H1 (cell line): ENCODE measurements at regions not wholly inside any gene's neighbourhood (a gene's known extent, or its start where the extent isn't known, plus 50 kb on each side); places are given as distances from the start of the nearest gene placed in this dataset.
A peak's percentile ranks its signal among the peaks of the same experiment; 100 is the strongest.

ENCODE experiments used
- CTCF ChIA-PET: fragments of 300-600 bp; sonication (Branson Sonifier 250); formaldehyde crosslinking; loops from one replicate; lab custom pipeline; 2021; ENCODE audit not compliant: partially characterized antibody; lab: Charles Lee
- POLR2A ChIA-PET: fragments of 300-600 bp; sonication (Branson Sonifier 250); formaldehyde crosslinking; loops from one replicate; lab custom pipeline; 2021; ENCODE audit warnings: inconsistent platforms; ENCODE audit not compliant: partially characterized antibody; lab: Charles Lee
- DNase-seq, 2 experiments: peaks; one replicate each; pipeline versions ENCODE4 v3.0.0 to v3.0.0-alpha.2; 2010 to 2022; ENCODE audit warnings: low spot score in 2 of 2, low read depth in 1 of 2, mixed read lengths in 1 of 2
- FAIRE-seq: peaks from 2 replicates; lab custom pipeline; 2011; peaks lifted over from hg19 to GRCh38; lab: Jason Lieb, UNC
- H2AFZ ChIP-seq: 2 replicates; pipeline ENCODE4 v1.8.1; 2012; ENCODE audit warnings: low read length, inconsistent platforms
- H2AK5ac ChIP-seq: 2 replicates; pipeline ENCODE4 v1.6.1; 2013; ENCODE audit warnings: low read depth, low read length
- H2BK120ac ChIP-seq: replicated peaks from 2 replicates; pipeline ENCODE3; 2013; ENCODE audit warnings: low read depth, low read length, inconsistent platforms
- H2BK12ac ChIP-seq: 2 replicates; pipeline ENCODE4 v1.6.1; 2013; ENCODE audit warnings: low read depth, low read length
- H2BK15ac ChIP-seq: 2 replicates; pipeline ENCODE4 v1.6.1; 2013; ENCODE audit warnings: low read length
- H2BK20ac ChIP-seq: 2 replicates; pipeline ENCODE4 v1.6.1; 2013; ENCODE audit warnings: low read length
- H2BK5ac ChIP-seq: 2 replicates; pipeline ENCODE4 v1.6.1; 2013; ENCODE audit warnings: low read depth, low read length
- H3K14ac ChIP-seq: 2 replicates; pipeline ENCODE4 v1.6.1; 2013; ENCODE audit warnings: inconsistent platforms; ENCODE audit not compliant: insufficient read length
- H3K18ac ChIP-seq: 2 replicates; pipeline ENCODE4 v1.6.1; 2013; ENCODE audit warnings: low read length; ENCODE audit errors: extremely low read depth
- H3K23ac ChIP-seq: 2 replicates; pipeline ENCODE4 v1.6.1; 2013; ENCODE audit warnings: inconsistent platforms; ENCODE audit not compliant: insufficient read length
- H3K23me2 ChIP-seq: 2 replicates; pipeline ENCODE4 v1.6.1; 2013; ENCODE audit warnings: low read depth, low read length
- H3K27ac ChIP-seq: 2 replicates; pipeline ENCODE4 v1.6.1; 2011; ENCODE audit warnings: low read depth, low read length, inconsistent platforms
- H3K27me3 ChIP-seq, 4 experiments: replicated peaks in 1 of 4; 1 replicate in 1 of 4; 2 replicates in 3 of 4; pipeline versions ENCODE4 v1.6.1 to v1.8.1; 2011 to 2013; ENCODE audit warnings: low read length in 3 of 4, mild to moderate bottlenecking in 3 of 4, inconsistent platforms in 2 of 4, mixed read lengths in 2 of 4, moderate library complexity in 1 of 4; ENCODE audit not compliant: control insufficient read depth in 3 of 4, insufficient read depth in 3 of 4; ENCODE audit errors: extremely low read depth in 1 of 4
- H3K36me3 ChIP-seq, 4 experiments: 2 replicates each; pipeline versions ENCODE4 v1.6.1 to v1.8.1; 2011 to 2013; ENCODE audit warnings: mild to moderate bottlenecking in 4 of 4, low read length in 3 of 4, moderate library complexity in 2 of 4, control low read depth in 1 of 4, inconsistent platforms in 1 of 4; ENCODE audit not compliant: insufficient read depth in 4 of 4, control insufficient read depth in 2 of 4
- H3K4ac ChIP-seq: replicated peaks from 2 replicates; pipeline ENCODE3; 2013; ENCODE audit warnings: low read length, low read depth, mixed read lengths, inconsistent platforms; ENCODE audit not compliant: insufficient read length
- H3K4me1 ChIP-seq, 4 experiments: replicated peaks in 1 of 4; 1 replicate in 1 of 4; 2 replicates in 3 of 4; pipeline versions ENCODE4 v1.6.1 to v1.8.1; 2011 to 2013; ENCODE audit warnings: low read length in 3 of 4, inconsistent platforms in 2 of 4, mixed read lengths in 1 of 4; ENCODE audit not compliant: insufficient read depth in 4 of 4, control insufficient read depth in 3 of 4
- H3K4me2 ChIP-seq, 2 experiments: 2 replicates each; pipeline versions ENCODE4 v1.6.1 to v1.8.1; 2011 to 2013; ENCODE audit warnings: low read depth in 2 of 2, low read length in 2 of 2, control low read depth in 1 of 2, inconsistent platforms in 1 of 2, mild to moderate bottlenecking in 1 of 2; ENCODE audit not compliant: insufficient read depth in 1 of 2
- H3K4me3 ChIP-seq, 4 experiments: fragments of 200-600, 300-600 bp in 1 of 4; sonication (generic), shearing (Covaris generic), sonication (Bioruptor Twin) in 1 of 4; 2 replicates each; pipeline versions ENCODE4 v1.5.1 to v1.8.1; 2011 to 2016; ENCODE audit warnings: low read length in 4 of 4, low read depth in 3 of 4, control low read depth in 2 of 4, inconsistent platforms in 2 of 4, mild to moderate bottlenecking in 2 of 4, mixed read lengths in 1 of 4, moderate library complexity in 1 of 4; ENCODE audit not compliant: insufficient read depth in 2 of 4; ENCODE audit errors: extremely low read depth in 1 of 4
- H3K56ac ChIP-seq: replicated peaks from 2 replicates; pipeline ENCODE3; 2013; ENCODE audit warnings: low read depth, mild to moderate bottlenecking, mixed read lengths, low read length, inconsistent platforms; ENCODE audit not compliant: insufficient read length
- H3K79me1 ChIP-seq: 2 replicates; pipeline ENCODE4 v1.6.1; 2013; ENCODE audit warnings: low read depth, low read length, control low read depth
- H3K79me2 ChIP-seq, 2 experiments: 2 replicates each; pipeline versions ENCODE4 v1.6.1 to v1.8.1; 2012 to 2013; ENCODE audit warnings: low read length in 2 of 2, mild to moderate bottlenecking in 2 of 2, inconsistent platforms in 1 of 2; ENCODE audit not compliant: insufficient read depth in 2 of 2, control insufficient read depth in 1 of 2
- H3K9ac ChIP-seq, 4 experiments: replicated peaks in 1 of 4; 1 replicate in 1 of 4; 2 replicates in 3 of 4; pipeline versions ENCODE4 v1.6.1 to v1.8.1; 2011 to 2013; ENCODE audit warnings: low read depth in 3 of 4, low read length in 3 of 4, control low read depth in 2 of 4, mild to moderate bottlenecking in 2 of 4, moderate library complexity in 2 of 4, inconsistent platforms in 1 of 4; ENCODE audit errors: extremely low read depth in 1 of 4
- H3K9me3 ChIP-seq, 2 experiments: 2 replicates each; pipeline versions ENCODE4 v1.6.1 to v1.8.1; 2012 to 2013; ENCODE audit warnings: mild to moderate bottlenecking in 2 of 2, moderate library complexity in 2 of 2, control low read depth in 1 of 2, inconsistent platforms in 1 of 2, low read depth in 1 of 2, low read length in 1 of 2, mixed read lengths in 1 of 2; ENCODE audit not compliant: insufficient read depth in 2 of 2
- H4K20me1 ChIP-seq, 2 experiments: replicated peaks in 1 of 2; 2 replicates each; pipeline versions ENCODE3 to v1.8.1; 2011 to 2013; ENCODE audit warnings: inconsistent platforms in 2 of 2, low read length in 2 of 2, mild to moderate bottlenecking in 1 of 2; ENCODE audit not compliant: insufficient read depth in 2 of 2, control insufficient read depth in 1 of 2
- H4K5ac ChIP-seq: 2 replicates; pipeline ENCODE4 v1.6.1; 2013; ENCODE audit warnings: low read length, low read depth, mixed read lengths, inconsistent platforms; ENCODE audit not compliant: insufficient read length
- H4K8ac ChIP-seq: 2 replicates; pipeline ENCODE4 v1.8.0; 2013; ENCODE audit warnings: mild to moderate bottlenecking, moderate library complexity, low read length, inconsistent platforms; ENCODE audit not compliant: insufficient read depth; ENCODE audit errors: extremely low read depth
- H4K91ac ChIP-seq: replicated peaks from 2 replicates; pipeline ENCODE3; 2013; ENCODE audit warnings: low read length, mixed read lengths, inconsistent platforms; ENCODE audit not compliant: insufficient read length
- BACH1 ChIP-seq: IDR thresholded peaks from 2 replicates; pipeline ENCODE4 v1.6.1; 2012; ENCODE audit warnings: low read length, improper control_type of control experiment
- BCL11A ChIP-seq, 2 experiments: IDR thresholded peaks; one replicate each; pipeline ENCODE4 v1.6.1; 2011; ENCODE audit warnings: low read depth in 2 of 2, low read length in 2 of 2, mild to moderate bottlenecking in 2 of 2
- CHD2 ChIP-seq: IDR thresholded peaks from 2 replicates; pipeline ENCODE4 v1.6.1; 2012; ENCODE audit warnings: low read length, improper control_type of control experiment
- PHF8 ChIP-seq: fragments of 200-600 bp; sonication (generic); conservative IDR thresholded peaks from 2 replicates; pipeline ENCODE4 v1.7.1; 2012; ENCODE audit warnings: low read depth, mild to moderate bottlenecking, inconsistent platforms, low read length, moderate library complexity
- WGBS, 2 experiments: shearing (Covaris generic) in 1 of 2; methylation state at CpG; one replicate each; pipeline versions ENCODE4 v1.1.6 to v1.1.7; 2013 to 2015; ENCODE audit warnings: low lambda C conversion rate in 2 of 2, mixed read lengths in 2 of 2, inconsistent platforms in 1 of 2, low coverage in 1 of 2, missing lambda C conversion rate in 1 of 2; ENCODE audit not compliant: insufficient replicate concordance in 2 of 2, insufficient coverage in 1 of 2, insufficient read length in 1 of 2; ENCODE audit errors: extremely low coverage in 1 of 2, missing lambda C conversion rate in 1 of 2; 5-methylcytosine and 5-hydroxymethylcytosine counted together

DNA sequence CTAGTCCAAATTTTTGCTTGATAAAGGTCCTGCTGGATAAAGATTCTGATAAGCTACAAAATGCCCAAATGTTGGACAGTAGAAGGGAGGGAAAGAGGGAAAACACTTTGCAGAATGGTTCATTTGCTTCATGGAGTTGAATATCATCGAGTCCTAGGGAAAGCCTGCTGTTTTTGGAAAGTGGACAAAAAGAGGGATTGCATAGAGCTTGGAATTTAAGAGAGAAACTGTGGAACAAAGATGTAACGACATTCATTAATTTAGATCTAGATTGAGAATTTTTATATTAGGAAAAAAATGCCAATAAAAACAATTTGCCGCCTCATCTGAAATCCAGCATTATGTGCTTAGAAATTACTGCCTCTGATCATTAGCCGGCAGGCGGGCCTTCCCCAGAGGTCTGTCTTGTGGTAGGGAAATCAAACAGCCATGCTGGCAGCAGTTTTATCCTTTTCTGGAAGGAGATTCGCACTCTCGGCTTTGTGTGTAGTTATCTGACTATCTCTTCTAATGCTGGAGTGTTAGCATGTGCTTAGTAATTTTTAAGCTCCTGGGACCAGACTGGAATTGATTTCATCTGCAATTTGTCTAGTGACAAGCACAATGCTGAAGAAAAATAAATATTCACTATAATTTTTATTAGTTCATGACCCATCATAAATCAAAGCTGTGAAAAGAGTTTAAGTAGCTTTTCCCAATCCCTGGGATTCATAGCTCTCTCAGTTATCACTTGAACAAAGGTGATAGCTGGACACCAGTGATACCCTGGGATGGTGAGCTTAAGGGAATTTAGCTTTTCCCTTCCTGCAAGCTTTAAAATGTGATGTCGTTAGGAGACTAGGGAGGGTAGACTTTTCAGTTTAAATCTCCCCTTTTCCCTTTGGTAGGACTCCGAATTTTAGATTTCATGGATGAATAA, 329.5 kb downstream of the PRL start:
- H3K79me1 ChIP-seq: peaks cover 2% of the 10 kb centered on the region
- no peak overlapping the region for H4K5ac ChIP-seq
- no peak overlapping the region for H3K56ac ChIP-seq
- H3K14ac ChIP-seq: no peak overlapping the region
- DNase-seq: no peak
- H2AK5ac ChIP-seq: no peak overlapping the region
- H2BK5ac ChIP-seq: no peak overlapping the region
- no peak overlapping the region for H2BK120ac ChIP-seq
- no peaks in the 10 kb centered on the region for H3K23me2 ChIP-seq
- no peak overlapping the region for H3K23ac ChIP-seq
- H3K4me3 ChIP-seq: no peak overlapping the region
- H2BK15ac ChIP-seq: no peak overlapping the region
- WGBS, 2 experiments: 89% methylated on average over 9 of the region's 9 CpGs; no CpG with 5 or more reads in 1 of the 2 experiments
- POLR2A ChIA-PET: no interaction called here
- TF ChIP-seq CHD2 (no peak), BACH1 (no peak), BCL11A (IDR thresholded peaks at IDR 0.05; ENCODE audit: low read depth in 2 of 2, low read length in 2 of 2) (no peak), PHF8 (no peak)
- TF ChIP-seq, all 59 proteins: peak for 0
- Histone ChIP-seq H3K79me2 (peaks cover 0 to 28% of the 10 kb centered on the region in 2 experiments; a peak in 2 of 4 replicates), H2BK20ac (no peak overlapping the region), H4K91ac (no peak overlapping the region), H3K9ac (no peak overlapping the region), H3K27ac (no peak overlapping the region), H2AFZ (no peak overlapping the region), H3K4me1 (peaks cover 0 to 12% (median 4%) of the 10 kb centered on the region in 4 experiments; a peak in 5 of 7 replicates), H4K8ac (no peak overlapping the region), H3K9me3 (no peaks in the 10 kb centered on the region), H3K4me2 (no peak overlapping the region), H3K36me3 (no peaks in the 10 kb centered on the region; a peak in 2 of 8 replicates), H3K27me3 (no peaks in the 10 kb centered on the region), H4K20me1 (no peaks in the 10 kb centered on the region), H3K4ac (no peak overlapping the region), H2BK12ac (no peak overlapping the region), H3K18ac (no peak overlapping the region)
- peak; percentile 48 for FAIRE-seq
- CTCF ChIA-PET: interaction anchor here (1.0 to 1.3 kb wide), 2 partner anchors 11 to 312 kb away, joined by 3 read pairs; no protein-coding TSS in a partner anchor
